Activated CD4-positive, alpha-beta T cell treated with anti-CD3 and anti-CD28 coated beads, Interleukin-2, amount 50 U/mL, for 16 hours (primary cell): ENCODE measurements at regions not wholly inside any gene's neighbourhood (a gene's known extent, or its start where the extent isn't known, plus 50 kb on each side); places are given as distances from the start of the nearest gene placed in this dataset.
"Not testable (repeated sequence)": the region's sequence is repeated elsewhere in the genome, so short reads cannot be mapped to it uniquely, and the experiment has no call there.

Experiments
- DNase-seq: peaks from one replicate; pipeline ENCODE4 v3.0.0-alpha.2; 2020

GRCh38 chr5:26530305-26530704 lies 508.1 kb downstream of the CDH9 start:
- no peak for DNase-seq

GRCh38 chr5:26519245-26519644 lies 519.1 kb downstream of the CDH9 start:
- no peak for DNase-seq

DNA sequence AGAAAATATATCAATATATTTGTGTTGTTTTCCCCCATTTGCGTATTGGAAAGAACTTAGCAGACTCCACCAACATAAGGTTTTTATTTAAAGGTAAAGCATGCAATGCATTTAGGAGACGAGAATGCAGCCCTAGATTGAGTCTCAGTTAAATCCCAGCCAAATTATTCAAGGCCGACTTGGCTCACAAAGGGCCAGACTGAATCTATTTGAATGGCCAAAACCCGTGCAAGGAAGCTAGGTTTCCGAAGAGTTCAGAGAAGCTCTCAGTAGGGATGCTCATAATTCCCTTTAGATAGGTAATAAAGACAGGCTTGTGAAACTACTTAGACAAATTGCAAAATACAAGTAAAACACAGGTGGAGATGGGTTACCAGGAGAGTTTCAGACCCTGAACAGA lies 520.3 kb downstream of the CDH9 start:
- DNase-seq: no peak

DNA sequence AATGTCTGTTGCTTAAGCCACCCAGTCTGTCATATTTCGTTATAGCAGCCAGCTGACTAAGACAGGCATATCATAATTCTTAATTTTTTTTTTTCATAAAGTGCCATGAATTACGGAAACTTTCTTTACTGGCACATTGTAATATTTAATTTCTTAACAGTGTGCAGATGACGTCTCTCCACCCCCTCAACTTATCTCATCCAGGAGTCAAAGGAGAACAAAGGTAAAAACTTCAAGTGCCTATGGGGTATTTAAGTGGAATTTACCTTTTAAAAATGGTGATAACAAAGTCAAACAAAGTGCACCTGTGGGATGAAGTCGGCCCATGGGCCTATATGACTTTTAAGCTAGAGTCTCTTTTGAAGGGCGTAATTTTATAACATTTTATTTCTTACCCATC lies 539.4 kb downstream of the CDH9 start:
- DNase-seq: no peak

- DNase-seq: no peak
These were observed 542.9 kb downstream of the CDH9 start for GRCh38 chr5:26495437-26495836.

DNA sequence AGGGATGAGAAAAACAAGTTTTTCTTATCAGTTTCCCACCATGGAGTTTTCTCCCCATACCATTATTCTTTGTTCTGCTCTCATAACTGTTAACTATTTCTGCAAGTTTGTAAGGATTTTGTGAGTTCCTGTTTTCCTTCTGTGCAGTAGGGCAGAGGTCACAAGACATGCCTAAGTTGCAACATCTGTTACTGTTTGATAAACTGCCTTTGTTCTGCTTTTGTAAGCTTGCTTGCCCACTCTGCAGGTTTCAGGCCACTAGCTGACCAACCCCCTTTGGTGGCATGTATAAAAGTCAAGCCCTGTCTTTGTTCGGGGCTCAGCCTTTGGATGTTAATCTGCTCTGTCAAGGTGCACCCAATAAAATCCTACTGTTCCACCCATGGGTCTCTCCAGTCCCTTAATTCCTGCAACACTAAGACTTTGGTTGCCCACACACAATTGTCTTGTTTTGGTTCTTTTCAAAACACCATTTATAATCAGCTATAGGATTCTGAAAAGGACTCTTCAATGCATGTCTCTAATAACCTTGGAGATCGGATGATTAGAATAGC lies 545.4 kb downstream of the CDH9 start:
- no peak for DNase-seq

GRCh38 chr5:26487553-26487952 lies 550.8 kb downstream of the CDH9 start:
- DNase-seq: no peak

DNA sequence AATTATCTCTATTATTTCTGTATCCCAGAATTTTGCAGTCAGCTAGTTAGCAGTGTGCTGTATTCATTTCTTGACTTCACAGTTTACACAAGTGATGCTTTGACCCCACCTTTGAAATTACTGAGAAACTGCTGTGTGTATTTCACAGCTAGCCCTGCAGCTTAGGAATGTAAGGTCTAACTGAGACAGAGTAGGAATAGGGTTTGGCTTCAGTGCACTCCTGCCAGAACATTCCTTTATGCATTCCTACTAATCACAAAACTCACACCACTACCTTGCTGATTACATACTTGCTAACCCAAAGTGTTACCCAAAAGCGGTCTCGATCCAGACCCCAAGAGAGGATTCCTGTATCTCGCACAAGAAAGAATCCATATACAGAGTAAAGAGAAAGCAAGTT lies 551.8 kb downstream of the CDH9 start:
- no peak for DNase-seq

DNA sequence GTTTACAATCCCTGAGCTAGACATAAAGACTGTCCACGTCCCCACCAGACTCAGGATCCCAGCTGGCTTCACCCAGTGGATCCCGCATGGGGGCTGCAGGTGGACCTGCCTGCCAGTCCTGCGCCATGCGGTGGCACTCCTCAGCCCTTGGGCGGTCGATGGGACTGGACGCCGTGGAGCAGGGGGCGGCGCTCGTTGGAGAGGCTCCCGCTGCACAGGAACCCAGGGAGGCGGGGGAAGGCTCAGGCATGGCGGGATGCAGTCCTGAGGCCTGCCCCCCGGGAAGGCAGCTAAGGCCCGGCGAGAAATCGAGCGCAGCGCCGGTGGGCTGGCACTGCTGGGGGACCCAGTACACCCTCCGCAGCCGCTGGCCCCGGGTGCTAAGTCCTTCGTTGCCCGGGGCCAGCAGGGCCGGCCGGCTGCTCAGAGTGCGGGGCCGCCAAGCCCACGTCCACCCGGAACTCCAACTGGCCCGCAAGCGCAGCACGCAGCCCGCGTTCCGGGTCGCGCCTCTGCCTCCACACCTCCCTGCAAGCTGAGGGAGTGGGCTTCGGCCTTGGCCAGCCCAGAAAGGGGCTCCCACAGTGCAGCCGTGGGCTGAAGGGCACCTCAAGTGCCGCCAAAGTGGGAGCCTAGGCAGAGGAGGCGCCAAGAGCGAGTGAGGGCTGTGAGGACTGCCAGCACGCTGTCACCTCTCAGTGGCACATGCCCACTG lies 553.1 kb downstream of the CDH9 start:
- DNase-seq: not testable (repeated sequence)

DNA sequence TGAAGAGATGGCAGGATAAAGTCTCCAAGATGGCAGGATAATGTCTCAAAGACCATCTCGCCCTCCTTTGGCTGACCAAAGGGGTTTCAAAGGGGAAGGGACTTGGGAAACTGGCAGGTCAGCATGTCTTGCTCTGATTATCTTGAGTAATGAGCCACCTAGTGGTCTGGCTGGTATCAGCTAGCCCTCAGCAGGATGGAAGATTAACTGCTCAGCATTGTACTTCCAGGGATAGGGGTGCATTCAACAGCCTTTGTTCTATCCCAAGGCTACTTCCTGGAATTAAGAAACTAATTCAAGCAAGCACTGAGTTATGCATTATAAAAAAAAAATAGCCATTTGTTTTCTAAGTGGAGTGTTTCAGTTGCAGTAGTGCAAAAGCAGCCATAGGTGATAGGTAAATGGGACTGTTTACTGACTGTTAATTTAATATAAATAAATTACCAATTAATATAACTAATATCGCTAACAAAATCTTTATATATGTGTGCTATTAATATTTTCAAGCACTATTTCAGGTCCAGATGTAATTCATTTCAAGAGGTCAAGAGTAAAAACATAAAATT lies 555.5 kb downstream of the CDH9 start:
- peak; percentile 1 for DNase-seq

DNA sequence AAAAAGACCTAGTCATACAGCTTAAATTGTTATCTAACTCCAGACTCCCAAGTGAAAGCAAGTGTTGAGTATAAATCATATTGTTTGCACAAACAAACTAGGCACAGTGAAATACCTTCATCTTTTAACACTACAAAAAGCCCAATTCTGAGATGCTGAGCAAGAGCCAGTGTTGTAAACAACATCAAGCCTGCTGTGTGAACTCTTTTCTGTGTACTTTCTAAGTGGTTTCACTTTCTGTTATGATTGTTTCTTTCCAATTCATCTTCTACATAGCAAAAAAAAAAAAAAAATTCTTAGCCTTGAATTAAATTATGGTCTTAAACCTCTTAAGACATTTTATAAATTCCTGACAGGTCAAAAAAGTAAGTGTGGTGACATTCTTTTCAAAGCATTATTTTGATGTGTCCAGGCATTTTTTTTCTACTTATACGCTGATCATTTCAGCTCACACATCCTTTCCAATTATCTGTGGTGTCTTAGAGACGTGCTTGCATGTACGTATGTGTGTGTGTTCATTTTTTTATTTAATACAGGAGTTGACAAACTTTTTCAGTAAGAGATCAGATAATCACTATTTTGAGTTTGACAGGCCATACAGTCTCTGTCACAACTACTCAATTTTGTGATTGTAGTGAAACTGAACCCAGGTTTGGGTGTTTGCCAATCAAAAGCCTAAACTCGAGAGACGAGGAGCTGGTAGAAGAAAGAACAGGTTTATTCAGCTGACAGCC lies 556.1 kb downstream of the CDH9 start:
- DNase-seq: no peak

DNA sequence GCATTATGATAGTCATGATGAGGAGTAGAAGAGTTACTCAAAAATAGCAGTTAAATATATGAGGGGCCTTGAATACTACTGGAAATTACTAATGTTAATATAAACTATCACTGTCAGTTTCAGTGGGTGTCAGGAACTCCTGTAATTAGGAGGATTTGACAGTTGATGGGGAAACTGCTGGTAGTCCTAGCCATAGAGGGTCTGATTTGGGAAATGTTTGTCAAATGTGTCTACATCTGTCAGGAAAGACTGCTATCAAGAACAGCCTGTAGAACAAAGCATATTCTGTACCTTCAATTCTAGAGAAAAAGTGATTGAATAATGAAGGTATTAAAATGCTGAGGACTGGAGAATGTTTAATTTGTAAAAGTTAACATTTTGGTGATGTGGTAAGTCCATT lies 567.9 kb downstream of the CDH9 start:
- no peak for DNase-seq

DNA sequence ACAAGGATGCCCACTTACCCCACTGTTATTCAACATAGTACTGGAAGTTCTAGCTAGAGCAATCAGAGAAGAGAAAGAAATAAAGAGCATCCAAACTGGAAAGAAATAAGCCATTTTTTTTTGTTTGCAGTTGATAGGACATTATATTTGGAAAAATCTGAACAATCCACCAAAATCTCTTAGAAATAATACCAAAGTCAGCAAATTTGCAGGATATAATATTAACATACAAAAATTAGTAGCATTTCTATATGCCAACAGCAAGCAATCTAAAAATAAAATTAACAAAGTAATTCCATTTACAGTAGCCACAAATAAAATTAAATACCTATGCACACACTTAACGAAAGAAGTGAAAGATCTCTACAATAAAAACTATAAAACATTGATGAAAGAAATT lies 599.3 kb downstream of the CDH9 start:
- no peak for DNase-seq

DNA sequence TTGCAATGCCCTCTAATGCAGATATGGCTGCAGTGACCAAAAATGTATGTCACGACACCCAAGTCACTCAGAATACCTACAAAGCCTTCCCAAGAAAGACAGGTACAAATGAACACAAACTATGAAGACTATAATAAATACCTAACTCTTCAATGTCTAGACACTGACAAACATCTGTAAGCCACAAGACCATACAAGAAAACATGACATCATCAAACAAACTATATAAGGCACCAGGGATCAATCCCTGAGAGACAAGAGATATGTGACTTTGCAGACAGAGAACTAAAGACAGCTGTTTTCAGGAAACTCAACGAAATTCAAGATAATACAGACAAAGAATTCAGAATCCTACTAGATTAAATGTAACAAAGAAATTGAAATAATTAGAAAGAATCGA lies 603.7 kb downstream of the CDH9 start:
- no peak for DNase-seq

GRCh38 chr5:26432386-26432785 lies 606.0 kb downstream of the CDH9 start:
- DNase-seq: no peak

- no peak for DNase-seq
These were observed 608.1 kb downstream of the CDH9 start for GRCh38 chr5:26430323-26430722.

- no peak for DNase-seq
These were observed 611.1 kb downstream of the CDH9 start for GRCh38 chr5:26427281-26427680.

GRCh38 chr5:26419987-26420386 lies 618.4 kb downstream of the CDH9 start:
- DNase-seq: no peak

GRCh38 chr5:26416911-26417310 lies 621.5 kb downstream of the CDH9 start:
- DNase-seq: no peak

- DNase-seq: no peak
These were observed 622.2 kb downstream of the CDH9 start for GRCh38 chr5:26415987-26416779.

DNA sequence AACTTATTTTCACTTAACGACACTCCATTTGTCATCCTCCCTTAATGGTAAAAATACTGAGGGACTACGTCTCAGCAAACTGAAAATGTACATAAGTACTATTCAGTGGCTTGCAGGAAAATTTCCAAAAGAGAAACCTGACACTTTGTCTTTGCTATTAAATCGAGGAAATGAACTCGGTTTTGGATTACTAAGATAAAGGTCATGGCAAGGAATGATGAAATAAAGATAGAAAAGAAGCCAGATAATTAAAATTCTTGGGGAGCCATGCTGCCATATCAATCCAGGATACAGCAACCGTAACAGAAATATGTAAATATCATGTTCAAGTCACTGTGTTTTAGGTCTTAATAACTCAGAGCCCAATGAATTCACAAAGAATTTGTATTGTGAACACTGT lies 647.8 kb downstream of the CDH9 start:
- DNase-seq: no peak

GRCh38 chr5:26388976-26389375 lies 649.4 kb downstream of the CDH9 start:
- DNase-seq: no peak

GRCh38 chr5:26386532-26386931 lies 651.9 kb downstream of the CDH9 start:
- DNase-seq: no peak
